Lower leg skin (tissue), 4 donors: ENCODE measurements at regions not wholly inside any gene's neighbourhood (a gene's known extent, or its start where the extent isn't known, plus 50 kb on each side); places are given as distances from the start of the nearest gene placed in this dataset.

Source experiments
- DNase-seq, 2 donors: peaks; one replicate each; pipeline ENCODE4 v3.0.0-alpha.2; 2019; ENCODE audit warnings: low spot score in 2 of 2
- H3K4me3 ChIP-seq: fragments of 200-600 bp; sonication (generic); 2 replicates; pipeline ENCODE4 v1.5.1; 2017; ENCODE audit warnings: mild to moderate bottlenecking, low read depth; ENCODE audit not compliant: poor library complexity, severe bottlenecking
- CTCF ChIP-seq, 3 donors: fragments of 450-650 bp; IDR thresholded peaks; one replicate each; pipeline ENCODE4 v1.5.1; 2016; ENCODE audit warnings: antibody characterized with exemption in 3 of 3, mild to moderate bottlenecking in 3 of 3, moderate library complexity in 2 of 3
- POLR2A ChIP-seq, 2 donors: fragments of 450-650 bp; IDR thresholded peaks; one replicate each; pipeline ENCODE4 v1.6.1; 2016 to 2017; ENCODE audit warnings: antibody characterized with exemption in 2 of 2, mild to moderate bottlenecking in 1 of 2, moderate library complexity in 1 of 2
- WGBS, 2 donors: methylation state at CpG; one replicate each; pipeline ENCODE4 v1.1.5; 2018; 5-methylcytosine and 5-hydroxymethylcytosine counted together
- intact Hi-C: fragments of 100-400 bp; cut with DNase I; formaldehyde crosslinking; loops from one replicate; pipeline ENCODE4 v1.15.0; 2023; ENCODE audit warnings: low total_unique reads

DNA sequence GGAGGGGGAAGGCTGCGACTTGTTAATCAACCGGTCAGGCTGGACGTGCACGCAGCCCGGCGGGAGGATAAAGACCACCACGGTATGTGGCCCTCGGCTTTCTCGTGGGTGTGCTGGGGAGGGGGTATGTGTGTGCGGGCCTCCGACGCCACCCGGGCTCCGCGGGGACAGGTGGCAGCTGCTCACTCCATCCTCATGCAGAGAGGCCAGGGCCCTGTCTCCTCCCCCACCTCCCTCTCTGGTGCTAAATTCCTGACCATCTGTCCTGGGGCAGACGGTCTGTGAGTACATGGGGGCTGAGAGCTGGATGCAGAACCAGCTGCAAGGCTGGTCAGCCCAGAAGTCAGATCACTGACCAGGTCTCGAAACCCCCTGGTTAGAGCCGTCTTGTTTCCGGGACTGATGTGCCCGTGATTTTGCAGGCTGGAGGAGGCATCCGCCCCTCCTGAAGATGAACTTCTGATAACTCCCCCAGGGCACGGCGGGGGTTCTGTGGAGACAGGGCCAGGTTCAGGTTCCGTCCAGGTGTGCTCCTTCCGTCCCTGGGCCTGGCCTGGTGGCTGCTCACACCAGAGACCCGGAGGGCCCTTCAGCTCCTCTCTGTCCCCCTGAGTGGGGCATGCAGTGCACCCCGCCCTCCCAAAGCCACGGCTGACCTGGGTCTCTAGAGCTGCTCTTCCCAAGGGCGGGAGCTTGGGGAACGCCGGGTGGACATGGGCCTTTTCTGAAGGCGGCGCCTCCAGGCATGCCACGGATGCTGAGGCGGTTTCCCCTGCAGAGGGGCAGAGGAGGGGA lies 1119.7 kb downstream of the BRD1 start:
- WGBS, 2 donors: 84 to 85% methylated on average over 33 of the region's 35 CpGs
- intact Hi-C loops: loop anchor here (10.0 kb wide), 1 partner anchor 597 kb away; no protein-coding TSS in a partner anchor
- H3K4me3 ChIP-seq: no peak overlapping the region
- no peak for TF ChIP-seq POLR2A (IDR thresholded peaks at IDR 0.05)
- no peak for TF ChIP-seq CTCF (IDR thresholded peaks at IDR 0.05)
- DNase-seq: no peak

DNA sequence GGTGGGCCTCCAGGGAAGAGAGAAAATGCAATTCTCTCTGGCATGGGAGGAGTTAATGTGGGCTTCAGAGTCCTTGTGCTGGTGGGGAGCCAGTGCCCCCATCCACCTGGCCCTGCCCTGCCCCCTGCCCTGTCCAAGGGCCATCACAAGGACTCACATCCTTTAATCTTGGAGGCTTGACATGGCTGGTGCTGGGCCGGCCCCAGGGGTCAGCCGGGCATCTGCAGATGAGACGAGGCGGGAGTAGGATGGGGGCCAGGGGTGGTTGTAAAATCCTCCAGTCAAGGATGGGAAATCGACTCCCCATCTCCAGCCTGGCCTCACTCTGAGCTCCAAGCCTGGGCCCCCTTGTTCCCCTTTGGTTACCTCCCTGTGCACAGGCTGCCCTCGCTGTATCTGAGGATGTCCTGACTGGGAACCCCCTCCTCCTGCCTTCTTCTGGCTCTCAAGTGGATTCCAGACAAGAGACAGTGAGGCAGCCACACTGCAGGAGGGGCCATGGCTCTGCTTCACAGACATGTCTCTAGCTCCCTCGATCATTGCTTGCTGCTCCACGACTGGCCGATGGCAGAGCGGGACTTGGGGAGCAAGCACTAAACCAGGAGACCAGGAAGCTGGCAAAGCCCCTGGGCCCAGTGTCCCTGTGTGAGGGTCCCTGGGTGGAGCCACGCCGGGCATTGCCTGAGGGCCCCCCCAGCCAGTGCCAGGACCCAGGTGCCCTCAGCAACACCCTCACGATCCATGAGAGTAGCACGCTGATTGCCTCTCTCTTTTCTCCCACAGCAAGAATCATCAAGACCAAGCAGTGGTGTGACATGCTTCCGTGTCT lies 1120.5 kb downstream of the BRD1 start:
- TF ChIP-seq CTCF (IDR thresholded peaks at IDR 0.05) (no peak), POLR2A (IDR thresholded peaks at IDR 0.05) (no peak)
- H3K4me3 ChIP-seq: no peak overlapping the region
- 73 to 79% methylated on average over 11 to 14 of the region's 15 CpGs for WGBS, 2 donors
- no peak for DNase-seq
- intact Hi-C loops: loop anchor here (10.0 kb wide), 1 partner anchor 598 kb away; no protein-coding TSS in a partner anchor

GRCh38 chr22:48705917-48706605 lies 1121.6 kb downstream of the BRD1 start:
- intact Hi-C loops: loop anchor here (10.0 kb wide), 1 partner anchor 599 kb away; no protein-coding TSS in a partner anchor
- no peak for DNase-seq
- WGBS, 2 donors: 83 to 86% methylated on average over 16 of the region's 16 CpGs
- no peak overlapping the region for H3K4me3 ChIP-seq
- TF ChIP-seq CTCF (IDR thresholded peaks at IDR 0.05) (no peak), POLR2A (IDR thresholded peaks at IDR 0.05) (no peak)

- intact Hi-C loops: loop anchor here (10.0 kb wide), 1 partner anchor 599 kb away; no protein-coding TSS in a partner anchor
- H3K4me3 ChIP-seq: no peak overlapping the region
- no peak for DNase-seq
- TF ChIP-seq CTCF (IDR thresholded peaks at IDR 0.05) (no peak), POLR2A (IDR thresholded peaks at IDR 0.05) (no peak)
- 79 to 82% methylated on average over 16 to 17 of the region's 18 CpGs for WGBS, 2 donors
Observed at GRCh38 chr22:48705159-48705916, 1122.3 kb downstream of the BRD1 start.

- no peak for TF ChIP-seq POLR2A (IDR thresholded peaks at IDR 0.05)
- no peak for TF ChIP-seq CTCF (IDR thresholded peaks at IDR 0.05)
- DNase-seq: no peak
- WGBS, 2 donors: 85 to 87% methylated on average over 13 of the region's 13 CpGs
- H3K4me3 ChIP-seq: no peak overlapping the region
- intact Hi-C loops: loop anchor here (10.0 kb wide), 1 partner anchor 600 kb away; no protein-coding TSS in a partner anchor
Observed at GRCh38 chr22:48704335-48704734, 1123.3 kb downstream of the BRD1 start.
